ENCODE measurements at regions not wholly inside any gene's neighbourhood (a gene's known extent, or its start where the extent isn't known, plus 50 kb on each side); places are given as distances from the start of the nearest gene placed in this dataset.

GRCh38 chr5:61905613-61906012 is 400.4 kb upstream of the KIF2A start:
- no peak for DNase-seq (ENCODE audit: low spot score)

- no peak for DNase-seq (ENCODE audit: low spot score)
These were observed 399.2 kb upstream of the KIF2A start for GRCh38 chr5:61906820-61907219.

GRCh38 chr5:61907995-61908394 is 398.0 kb upstream of the KIF2A start:
- no peak for DNase-seq (ENCODE audit: low spot score)

- no peak for DNase-seq (ENCODE audit: low spot score)
These were observed 395.2 kb upstream of the KIF2A start for GRCh38 chr5:61910771-61911170.

GRCh38 chr5:61912559-61912958 is 393.4 kb upstream of the KIF2A start:
- no peak for DNase-seq (ENCODE audit: low spot score)

GRCh38 chr5:61915646-61916045 is 390.4 kb upstream of the KIF2A start:
- no peak for DNase-seq (ENCODE audit: low spot score)

- DNase-seq (ENCODE audit: low spot score): no peak
These were observed 389.1 kb upstream of the KIF2A start for GRCh38 chr5:61916621-61917620.

- DNase-seq (ENCODE audit: low spot score): no peak
These were observed 387.4 kb upstream of the KIF2A start for GRCh38 chr5:61918611-61919010.

GRCh38 chr5:61919920-61920319 is 386.1 kb upstream of the KIF2A start:
- DNase-seq (ENCODE audit: low spot score): no peak

- DNase-seq (ENCODE audit: low spot score): no peak
These were observed 381.8 kb upstream of the KIF2A start for GRCh38 chr5:61924251-61924650.

- DNase-seq (ENCODE audit: low spot score): no peak
These were observed 379.1 kb upstream of the KIF2A start for GRCh38 chr5:61926911-61927310.

GRCh38 chr5:61931236-61931635 is 374.8 kb upstream of the KIF2A start:
- DNase-seq (ENCODE audit: low spot score): no peak

- peak; percentile 87 for DNase-seq (ENCODE audit: low spot score)
These were observed 372.0 kb upstream of the KIF2A start for GRCh38 chr5:61933787-61934626.

GRCh38 chr5:61941637-61942036 is 364.4 kb upstream of the KIF2A start:
- no peak for DNase-seq (ENCODE audit: low spot score)

GRCh38 chr5:61942462-61943049 is 363.4 kb upstream of the KIF2A start:
- DNase-seq (ENCODE audit: low spot score): no peak

- no peak for DNase-seq (ENCODE audit: low spot score)
These were observed 362.3 kb upstream of the KIF2A start for GRCh38 chr5:61943713-61944112.

- no peak for DNase-seq (ENCODE audit: low spot score)
These were observed 357.9 kb upstream of the KIF2A start for GRCh38 chr5:61948151-61948550.

GRCh38 chr5:61949054-61949678 is 356.8 kb upstream of the KIF2A start:
- DNase-seq (ENCODE audit: low spot score): peak; percentile 16

- no peak for DNase-seq (ENCODE audit: low spot score)
These were observed 356.1 kb upstream of the KIF2A start for GRCh38 chr5:61949679-61950435.

GRCh38 chr5:61951295-61951694 is 354.7 kb upstream of the KIF2A start:
- DNase-seq (ENCODE audit: low spot score): no peak

- DNase-seq (ENCODE audit: low spot score): no peak
These were observed 352.1 kb upstream of the KIF2A start for GRCh38 chr5:61953913-61954312.
